ENCODE measurements at regions not wholly inside any gene's neighbourhood (a gene's known extent, or its start where the extent isn't known, plus 50 kb on each side); places are given as distances from the start of the nearest gene placed in this dataset.

DNA sequence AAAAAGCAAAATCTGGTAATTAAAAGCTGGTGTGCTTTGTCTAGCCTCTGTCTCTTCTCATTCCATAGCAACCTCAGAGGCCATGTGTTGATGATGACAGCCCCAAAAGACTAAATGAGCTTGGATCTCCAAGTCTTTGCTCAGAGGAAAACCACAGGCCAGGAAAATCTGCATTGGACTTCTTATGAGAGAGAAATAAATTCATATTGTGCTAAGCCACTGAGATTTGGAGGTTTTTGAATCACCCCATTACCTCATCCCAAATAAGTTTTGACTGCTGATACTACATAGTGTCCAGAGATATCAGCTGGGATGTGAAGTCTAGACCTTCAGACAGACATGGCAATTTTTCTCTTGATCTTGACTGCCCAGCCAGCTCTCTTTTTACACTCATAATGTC is 178.6 kb upstream of the DIPK2B start:
- no peak overlapping the region for H3T11ph ChIP-seq (ENCODE audit: low read length)
- no peak overlapping the region for H3K56ac ChIP-seq (ENCODE audit: insufficient read length, low read depth, low read length)
- H3K79me1 ChIP-seq (ENCODE audit: insufficient read depth, low read depth, low read length, poor library complexity, severe bottlenecking): no peaks in the 10 kb centered on the region
- H3K14ac ChIP-seq (ENCODE audit: insufficient read depth, low read length): no peak overlapping the region
- no peak overlapping the region for H2BK5ac ChIP-seq (ENCODE audit: insufficient read length, low read length)
- no peaks in the 10 kb centered on the region for H4K20me1 ChIP-seq (ENCODE audit: control insufficient read depth, insufficient read depth, insufficient read length)
- no peaks in the 10 kb centered on the region for H3K23me2 ChIP-seq (ENCODE audit: insufficient read length, low read depth, low read length, poor library complexity, severe bottlenecking)
- no peak overlapping the region for H2BK15ac ChIP-seq (ENCODE audit: low read depth, low read length)
- no peak overlapping the region for H2AFZ ChIP-seq (ENCODE audit: low read length)
- Mint-ChIP-seq H3K9me3 (peaks cover 72 to 78% of the 10 kb centered on the region in 2 experiments), H3K4me1 (no peaks in the 10 kb centered on the region), H3K27ac (no peak overlapping the region), H3K4me3 (no peak overlapping the region), H3K27me3 (ENCODE audit: low read depth) (peaks cover 1% of the 10 kb centered on the region; the same call in 1 of the 2 replicates), H3K36me3 (ENCODE audit: insufficient read depth in 1 of 3, low read depth in 3 of 3) (peaks cover 6 to 14% (median 14%) of the 10 kb centered on the region in 3 experiments; a peak in 6 of 7 replicates)
- no peak overlapping the region for H3K27ac ChIP-seq (ENCODE audit: insufficient read length, low read depth, low read length)
- no peaks in the 10 kb centered on the region for H3K27me3 ChIP-seq (ENCODE audit: insufficient read depth, low read length)
- no peak overlapping the region for H4K5ac ChIP-seq (ENCODE audit: insufficient read length, low read depth, low read length)
- DNase-seq: no peak
- no peaks in the 10 kb centered on the region for H3K9me3 ChIP-seq (ENCODE audit: control insufficient read depth, low read depth, low read length)
- no peak overlapping the region for H2BK12ac ChIP-seq (ENCODE audit: insufficient read length, low read depth, low read length)
- no peak overlapping the region for H2BK120ac ChIP-seq (ENCODE audit: low read depth, low read length, poor library complexity, severe bottlenecking)
- H3K4me2 ChIP-seq (ENCODE audit: insufficient read depth, insufficient read length, low read length): no peak overlapping the region
- no peaks in the 10 kb centered on the region for H3K4me1 ChIP-seq (ENCODE audit: insufficient read depth, low read length)
- TF ChIP-seq, protein P1, sequence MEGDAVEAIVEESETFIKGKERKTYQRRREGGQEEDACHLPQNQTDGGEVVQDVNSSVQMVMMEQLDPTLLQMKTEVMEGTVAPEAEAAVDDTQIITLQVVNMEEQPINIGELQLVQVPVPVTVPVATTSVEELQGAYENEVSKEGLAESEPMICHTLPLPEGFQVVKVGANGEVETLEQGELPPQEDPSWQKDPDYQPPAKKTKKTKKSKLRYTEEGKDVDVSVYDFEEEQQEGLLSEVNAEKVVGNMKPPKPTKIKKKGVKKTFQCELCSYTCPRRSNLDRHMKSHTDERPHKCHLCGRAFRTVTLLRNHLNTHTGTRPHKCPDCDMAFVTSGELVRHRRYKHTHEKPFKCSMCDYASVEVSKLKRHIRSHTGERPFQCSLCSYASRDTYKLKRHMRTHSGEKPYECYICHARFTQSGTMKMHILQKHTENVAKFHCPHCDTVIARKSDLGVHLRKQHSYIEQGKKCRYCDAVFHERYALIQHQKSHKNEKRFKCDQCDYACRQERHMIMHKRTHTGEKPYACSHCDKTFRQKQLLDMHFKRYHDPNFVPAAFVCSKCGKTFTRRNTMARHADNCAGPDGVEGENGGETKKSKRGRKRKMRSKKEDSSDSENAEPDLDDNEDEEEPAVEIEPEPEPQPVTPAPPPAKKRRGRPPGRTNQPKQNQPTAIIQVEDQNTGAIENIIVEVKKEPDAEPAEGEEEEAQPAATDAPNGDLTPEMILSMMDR (conservative IDR thresholded peaks at IDR 0.05): no peak
- no peak overlapping the region for H3K9ac ChIP-seq (ENCODE audit: extremely low read depth, insufficient read length, low read length)
- no peak overlapping the region for H4K8ac ChIP-seq (replicated peaks; ENCODE audit: insufficient read length, low read depth, low read length)
- no peak overlapping the region for H3K4ac ChIP-seq (ENCODE audit: low read depth, low read length)
- no peak overlapping the region for H3K23ac ChIP-seq (ENCODE audit: insufficient read length, low read depth, low read length)
- H4K91ac ChIP-seq (ENCODE audit: insufficient read length, low read depth, low read length): no peak overlapping the region
- no peak overlapping the region for H3K18ac ChIP-seq (ENCODE audit: insufficient read length, low read depth, low read length)
- no peaks in the 10 kb centered on the region for H3K79me2 ChIP-seq (ENCODE audit: insufficient read depth, low read length)
- no peak overlapping the region for H2AK5ac ChIP-seq (ENCODE audit: insufficient read length, low read length)
- no peak overlapping the region for H2BK20ac ChIP-seq (ENCODE audit: low read depth, low read length, poor library complexity, severe bottlenecking)
